HepG2 (cell line): ENCODE measurements at regions not wholly inside any gene's neighbourhood (a gene's known extent, or its start where the extent isn't known, plus 50 kb on each side); places are given as distances from the start of the nearest gene placed in this dataset.

ENCODE experiments used
- ATAC-seq: fragments of 200-7000 bp; cut with Tn5 transposase; 3 replicates; pipeline ENCODE4 v1.9.1; 2020; ENCODE audit warnings: mild to moderate bottlenecking, moderate library complexity
- BruUV-seq: library from RNA; stranded (reverse); fragments of 400-500 nt; replicated peaks from 2 replicates; lab custom pipeline; 2021; lab: Mats Ljungman, UMichigan
- CTCF ChIA-PET: fragments of 300-600 bp; formaldehyde crosslinking; extraction: SDS; loops from one replicate; lab custom pipeline; 2021; ENCODE audit warnings: low total read pairs, inconsistent platforms, low intra/inter-chr PET ratio; lab: Yijun Ruan, JAX
- POLR2A ChIA-PET: fragments of 350-600 bp; sonication (Branson Sonifier 250); formaldehyde crosslinking; loops from one replicate; lab custom pipeline; 2020; ENCODE audit warnings: antibody characterized with exemption, inconsistent platforms; lab: Yijun Ruan, JAX
- DNase-seq: peaks from one replicate; pipeline ENCODE4 v3.0.0-alpha.2; 2015; ENCODE audit warnings: low spot score
- FAIRE-seq: peaks from 3 replicates; lab custom pipeline; 2011; peaks lifted over from hg19 to GRCh38; lab: Jason Lieb, UNC
- H2AFZ ChIP-seq: one replicate; pipeline ENCODE4 v1.6.1; 2011; ENCODE audit warnings: low read length, inconsistent platforms
- H3K27ac ChIP-seq: fragments of 300-600 bp; 3 replicates; pipeline ENCODE4 v1.8.0; 2011; ENCODE audit warnings: mixed run types, mild to moderate bottlenecking, mixed read lengths, low read length, inconsistent platforms; ENCODE audit not compliant: insufficient read depth; ENCODE audit errors: extremely low read length
- H3K27me3 ChIP-seq, 2 experiments: fragments of 200-600 bp in 1 of 2; 2 replicates in 1 of 2; 3 replicates in 1 of 2; pipeline versions ENCODE4 v1.6.0 to v1.8.0; 2011; ENCODE audit warnings: low read length in 2 of 2, mild to moderate bottlenecking in 2 of 2, moderate library complexity in 2 of 2, inconsistent platforms in 1 of 2; ENCODE audit not compliant: insufficient read depth in 2 of 2, control insufficient read depth in 1 of 2
- H3K36me3 ChIP-seq, 2 experiments: fragments of 200-600 bp in 1 of 2; replicated peaks in 1 of 2; 2 replicates in 1 of 2; 3 replicates in 1 of 2; pipeline versions ENCODE4 v1.5.1 to v1.8.0; 2011; ENCODE audit warnings: low read length in 2 of 2, inconsistent platforms in 1 of 2; ENCODE audit not compliant: insufficient read depth in 2 of 2, control insufficient read depth in 1 of 2
- H3K4me1 ChIP-seq: 2 replicates; pipeline ENCODE4 v1.5.1; 2012; ENCODE audit warnings: low read length, inconsistent platforms; ENCODE audit not compliant: insufficient read depth
- H3K4me2 ChIP-seq: 2 replicates; pipeline ENCODE4 v1.6.0; 2011; ENCODE audit warnings: low read depth, low read length, inconsistent platforms
- H3K4me3 ChIP-seq, 3 experiments: fragments of 200-600 bp in 1 of 3; sonication (generic), shearing (Covaris generic) in 1 of 3; replicated peaks in 1 of 3; 2 replicates each; pipeline ENCODE4 v1.5.1; 2011 to 2016; ENCODE audit warnings: low read length in 3 of 3, inconsistent platforms in 2 of 3, low read depth in 2 of 3, mild to moderate bottlenecking in 2 of 3, control low read depth in 1 of 3, mixed read lengths in 1 of 3; ENCODE audit not compliant: insufficient read depth in 1 of 3
- H3K79me2 ChIP-seq: one replicate; pipeline ENCODE4 v1.6.1; 2011; ENCODE audit warnings: low read length, inconsistent platforms; ENCODE audit not compliant: insufficient read depth
- H3K9ac ChIP-seq: 2 replicates; pipeline ENCODE4 v1.6.0; 2011; ENCODE audit warnings: mild to moderate bottlenecking, low read depth, low read length, inconsistent platforms; ENCODE audit not compliant: insufficient read depth
- H3K9me3 ChIP-seq: 2 replicates; pipeline ENCODE4 v1.5.1; 2012; ENCODE audit warnings: mild to moderate bottlenecking, low read length
- H4K20me1 ChIP-seq: 2 replicates; pipeline ENCODE4 v1.6.0; 2011; ENCODE audit warnings: inconsistent platforms, mild to moderate bottlenecking, low read length, moderate library complexity; ENCODE audit not compliant: insufficient read depth
- DZIP1 ChIP-seq: sonication (generic); formaldehyde crosslinking; IDR thresholded peaks from 2 replicates; pipeline ENCODE4 v1.5.0; 2020; ENCODE audit warnings: mild to moderate bottlenecking, missing genetic modification reagents
- MNT ChIP-seq: fragments of 450-650 bp; IDR thresholded peaks from 2 replicates; pipeline ENCODE4 v1.6.1; 2016
- SCMH1 ChIP-seq: sonication (generic); formaldehyde crosslinking; IDR thresholded peaks from 2 replicates; pipeline ENCODE4 v1.9.0; 2021; ENCODE audit warnings: missing genetic modification reagents, mild to moderate bottlenecking, borderline replicate concordance
- ZNF367 ChIP-seq: sonication (generic); formaldehyde crosslinking; IDR thresholded peaks from 2 replicates; pipeline ENCODE4 v1.4.0; 2020; ENCODE audit warnings: missing genetic modification reagents, borderline replicate concordance
- ZNF432 ChIP-seq: sonication (generic); formaldehyde crosslinking; IDR thresholded peaks from 2 replicates; pipeline ENCODE4 v1.5.0; 2020; ENCODE audit warnings: missing genetic modification reagents, mild to moderate bottlenecking, borderline replicate concordance
- ZNF496 ChIP-seq: sonication (generic); formaldehyde crosslinking; IDR thresholded peaks from 2 replicates; pipeline ENCODE4 v1.8.1; 2023; ENCODE audit warnings: mild to moderate bottlenecking, moderate library complexity, missing genetic modification reagents; ENCODE audit not compliant: insufficient replicate concordance
- WGBS: methylation state at CpG from one replicate; pipeline ENCODE4 v1.1.6; 2017; ENCODE audit warnings: low lambda C conversion rate; 5-methylcytosine and 5-hydroxymethylcytosine counted together
- in situ Hi-C: cut with HindIII; loops from 2 replicates; pipeline ENCODE4 v1.10.0; 2017; ENCODE audit warnings: low pct_unique_long_range_greater_than_20kb; ENCODE audit not compliant: extremely low pct_ligation_motif_present
- intact Hi-C: fragments of 100-400 bp; cut with micrococcal nuclease; formaldehyde crosslinking; loops from one replicate; pipeline ENCODE4 v1.10.0; 2022; ENCODE audit not compliant: unreplicated experiment

GRCh38 chr4:152187693-152188092, 348.2 kb downstream of the FBXW7 start:
- no peak for TF ChIP-seq SCMH1 (CRISPR knock-in tag)
- no peak for TF ChIP-seq MNT
- no peak for TF ChIP-seq ZNF367 (CRISPR knock-in tag)
- no peak for TF ChIP-seq ZNF496
- TF ChIP-seq ZNF432 (CRISPR knock-in tag), result no peak
- no peak for TF ChIP-seq DZIP1 (CRISPR knock-in tag)
- no peak overlapping the region for H2AFZ ChIP-seq
- H3K79me2 ChIP-seq, result no peaks in the 10 kb centered on the region
- no peak for DNase-seq
- H3K27me3 ChIP-seq, result peaks cover 0 to 4% of the 10 kb centered on the region in 2 experiments; a peak in 1 of 5 replicates
- CTCF ChIA-PET, result no interaction called here
- no peaks in the 10 kb centered on the region for H3K4me1 ChIP-seq
- H3K4me3 ChIP-seq, result no peak overlapping the region
- in situ Hi-C loops, result no loop called here
- H4K20me1 ChIP-seq, result no peaks in the 10 kb centered on the region
- no peaks in the 10 kb centered on the region for H3K9me3 ChIP-seq
- 3% methylated on average over 3 of the region's 3 CpGs for WGBS
- no peak overlapping the region for H3K9ac ChIP-seq
- BruUV-seq, result no TSS peak
- H3K4me2 ChIP-seq, result no peak overlapping the region
- H3K27ac ChIP-seq, result no peak overlapping the region
- POLR2A ChIA-PET, result no interaction called here
- FAIRE-seq, result no peak
- intact Hi-C loops, result no loop called here
- no peak for ATAC-seq
- H3K36me3 ChIP-seq, result no peaks in the 10 kb centered on the region
